Cardiac muscle cell (in vitro differentiated cells and primary cell): ENCODE measurements at regions not wholly inside any gene's neighbourhood (a gene's known extent, or its start where the extent isn't known, plus 50 kb on each side); places are given as distances from the start of the nearest gene placed in this dataset.
"Not testable (repeated sequence)": the region's sequence is repeated elsewhere in the genome, so short reads cannot be mapped to it uniquely, and the experiment has no call there.

ENCODE experiments used
- DNase-seq, 2 donors: peaks; one replicate each; pipeline versions ENCODE4 v3.0.0 to v3.0.0-alpha.2; 2010 to 2017; ENCODE audit warnings: low read depth in 1 of 2, low spot score in 1 of 2
- H3K27ac ChIP-seq: fragments of 200-600 bp; sonication (generic); 2 replicates; pipeline ENCODE4 v1.5.1; 2016
- H3K27me3 ChIP-seq: fragments of 200-600 bp; sonication (generic); 2 replicates; pipeline ENCODE4 v1.6.0; 2016; ENCODE audit warnings: control low read depth
- H3K36me3 ChIP-seq: fragments of 200-600 bp; sonication (generic); 2 replicates; pipeline ENCODE4 v1.5.1; 2016; ENCODE audit warnings: control low read depth
- H3K4me1 ChIP-seq: fragments of 200-600 bp; sonication (generic); 2 replicates; pipeline ENCODE4 v1.8.1; 2017; ENCODE audit warnings: low read depth, mild to moderate bottlenecking, mixed run types
- H3K4me3 ChIP-seq: fragments of 200-600 bp; sonication (generic); 2 replicates; pipeline ENCODE4 v1.5.1; 2016; ENCODE audit warnings: mild to moderate bottlenecking
- H3K9me3 ChIP-seq: fragments of 200-600 bp; sonication (generic); 2 replicates; pipeline ENCODE4 v1.5.1; 2017; ENCODE audit warnings: low read depth, mild to moderate bottlenecking, control low read depth
- CTCF ChIP-seq: IDR thresholded peaks from 2 replicates; pipeline ENCODE4 v1.5.1; 2012; ENCODE audit warnings: low read depth, mild to moderate bottlenecking, low read length

GRCh38 chr1:157262422-157262821 is 124.2 kb upstream of the ETV3 start:
- no peak for TF ChIP-seq CTCF
- H3K27me3 ChIP-seq, result no peaks in the 10 kb centered on the region
- no peak overlapping the region for H3K4me3 ChIP-seq
- no peak overlapping the region for H3K27ac ChIP-seq
- H3K9me3 ChIP-seq, result no peaks in the 10 kb centered on the region
- no peak for DNase-seq
- no peaks in the 10 kb centered on the region for H3K36me3 ChIP-seq
- no peaks in the 10 kb centered on the region for H3K4me1 ChIP-seq

- not testable (repeated sequence) for H3K27me3 ChIP-seq, H3K36me3 ChIP-seq, H3K4me3 ChIP-seq, H3K9me3 ChIP-seq, H3K4me1 ChIP-seq, DNase-seq, H3K27ac ChIP-seq
Measured at GRCh38 chr1:157255891-157256290, 117.7 kb upstream of the ETV3 start.

DNA sequence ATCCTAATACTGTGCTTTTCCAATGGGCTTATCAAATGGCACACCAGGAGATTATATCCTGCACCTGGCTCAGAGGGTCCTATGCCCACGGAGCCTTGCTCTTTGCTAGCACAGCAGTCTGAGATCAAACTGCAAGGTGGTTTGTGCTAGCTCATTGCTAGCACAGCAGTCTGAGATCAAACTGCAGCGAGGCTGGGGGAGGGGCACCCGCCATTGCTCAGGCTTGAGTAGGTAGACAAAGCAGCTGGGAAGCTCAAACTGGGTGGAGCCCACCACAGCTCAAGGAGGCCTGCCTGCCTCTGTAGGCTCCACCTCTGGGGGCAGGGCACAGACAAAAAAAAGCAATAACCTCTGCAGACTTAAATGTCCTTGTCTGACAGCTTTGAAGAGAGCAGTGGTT is 116.0 kb upstream of the ETV3 start:
- DNase-seq, H3K36me3 ChIP-seq, H3K27ac ChIP-seq, H3K27me3 ChIP-seq, H3K4me1 ChIP-seq, H3K9me3 ChIP-seq, H3K4me3 ChIP-seq: not testable (repeated sequence)

- no peak for TF ChIP-seq CTCF
- Histone ChIP-seq H3K27me3 (no peaks in the 10 kb centered on the region), H3K4me1 (no peaks in the 10 kb centered on the region), H3K36me3 (no peaks in the 10 kb centered on the region), H3K9me3 (no peaks in the 10 kb centered on the region), H3K27ac (no peak overlapping the region), H3K4me3 (no peak overlapping the region)
- no peak for DNase-seq
Measured at GRCh38 chr1:157252473-157252872, 114.3 kb upstream of the ETV3 start.

DNA sequence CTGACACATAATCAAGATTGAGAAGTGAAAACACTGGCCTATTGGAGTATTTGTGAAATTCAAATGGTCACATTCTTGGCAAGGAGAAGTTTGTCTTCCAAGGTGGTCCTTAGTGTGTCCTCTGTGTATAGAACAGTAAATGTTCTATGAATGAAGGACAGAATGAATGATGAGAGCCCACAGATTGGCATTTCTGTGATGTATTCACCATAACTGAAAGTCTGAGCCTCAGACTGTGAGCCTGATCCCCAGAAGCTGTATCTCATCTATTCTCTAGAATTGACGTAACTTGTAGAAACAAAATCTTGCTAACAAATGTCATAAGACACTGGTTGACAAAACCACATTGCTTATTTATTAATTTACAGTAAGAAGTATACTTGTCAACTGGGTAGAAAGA is 111.5 kb upstream of the ETV3 start:
- Histone ChIP-seq H3K27me3 (no peaks in the 10 kb centered on the region), H3K9me3 (no peaks in the 10 kb centered on the region), H3K4me3 (no peak overlapping the region), H3K4me1 (no peaks in the 10 kb centered on the region), H3K36me3 (no peaks in the 10 kb centered on the region), H3K27ac (no peak overlapping the region)
- no peak for DNase-seq
- TF ChIP-seq CTCF, result no peak

GRCh38 chr1:157249326-157249725 is 111.1 kb upstream of the ETV3 start:
- H3K36me3 ChIP-seq, result no peaks in the 10 kb centered on the region
- no peaks in the 10 kb centered on the region for H3K27me3 ChIP-seq
- H3K9me3 ChIP-seq, result no peaks in the 10 kb centered on the region
- no peaks in the 10 kb centered on the region for H3K4me1 ChIP-seq
- no peak for DNase-seq
- H3K4me3 ChIP-seq, result no peak overlapping the region
- no peak for TF ChIP-seq CTCF
- H3K27ac ChIP-seq, result no peak overlapping the region

- not testable (repeated sequence) for H3K36me3 ChIP-seq, H3K9me3 ChIP-seq, DNase-seq, H3K4me1 ChIP-seq, H3K27ac ChIP-seq, H3K4me3 ChIP-seq, H3K27me3 ChIP-seq
Measured at GRCh38 chr1:157247764-157248049, 109.5 kb upstream of the ETV3 start.
